Fibroblast of lung (primary cell): ENCODE measurements at regions not wholly inside any gene's neighbourhood (a gene's known extent, or its start where the extent isn't known, plus 50 kb on each side); places are given as distances from the start of the nearest gene placed in this dataset.
A peak's percentile ranks its signal among the peaks of the same experiment; 100 is the strongest.

Experiments used
- DNase-seq, 2 donors: peaks; one replicate each; pipeline versions ENCODE4 v3.0.0 to v3.0.0-alpha.2; 2010; ENCODE audit warnings: low read depth in 2 of 2
- H2AFZ ChIP-seq: 2 replicates; pipeline ENCODE4 v1.5.1; 2012; ENCODE audit warnings: low read length, control low read depth, inconsistent platforms
- H3K27ac ChIP-seq: 2 replicates; pipeline ENCODE4 v1.5.1; 2011; ENCODE audit warnings: low read length, control low read depth; ENCODE audit not compliant: insufficient read depth
- H3K27me3 ChIP-seq: 2 replicates; pipeline ENCODE4 v1.5.1; 2011; ENCODE audit warnings: mild to moderate bottlenecking, low read length; ENCODE audit not compliant: control insufficient read depth, insufficient read depth
- H3K36me3 ChIP-seq: 2 replicates; pipeline ENCODE4 v1.5.1; 2011; ENCODE audit warnings: low read length; ENCODE audit not compliant: control insufficient read depth, insufficient read depth
- H3K4me1 ChIP-seq: 2 replicates; pipeline ENCODE4 v1.5.1; 2011; ENCODE audit warnings: low read length; ENCODE audit not compliant: control insufficient read depth, insufficient read depth; ENCODE audit errors: extremely low read depth
- H3K4me2 ChIP-seq: 2 replicates; pipeline ENCODE4 v1.5.1; 2011; ENCODE audit warnings: low read length, control low read depth; ENCODE audit not compliant: insufficient read depth; ENCODE audit errors: extremely low read depth
- H3K4me3 ChIP-seq, 4 experiments: fragments of 200-600 bp in 1 of 4; sonication (generic) in 1 of 4; replicated peaks in 1 of 4; 2 replicates each; pipeline ENCODE4 v1.5.1; 2011 to 2016; ENCODE audit warnings: low read length in 4 of 4, low read depth in 3 of 4, mild to moderate bottlenecking in 3 of 4, control low read depth in 2 of 4, inconsistent platforms in 1 of 4, mixed read lengths in 1 of 4; ENCODE audit not compliant: insufficient read depth in 1 of 4; ENCODE audit errors: control extremely low read depth in 1 of 4
- H3K79me2 ChIP-seq: 2 replicates; pipeline ENCODE4 v1.5.1; 2012; ENCODE audit warnings: mild to moderate bottlenecking, low read length, inconsistent platforms; ENCODE audit not compliant: control insufficient read depth, insufficient read depth
- H3K9ac ChIP-seq: 2 replicates; pipeline ENCODE4 v1.5.1; 2011; ENCODE audit warnings: mild to moderate bottlenecking, low read length, control low read depth; ENCODE audit not compliant: insufficient read depth
- H3K9me3 ChIP-seq: 2 replicates; pipeline ENCODE4 v1.5.1; 2012; ENCODE audit warnings: low read depth, low read length; ENCODE audit not compliant: control insufficient read depth, insufficient read depth
- H4K20me1 ChIP-seq: 2 replicates; pipeline ENCODE4 v1.5.1; 2011; ENCODE audit warnings: low read length; ENCODE audit not compliant: control insufficient read depth, insufficient read depth; ENCODE audit errors: extremely low read depth
- CTCF ChIP-seq, 2 donors: IDR thresholded peaks in 1 of 2; conservative IDR thresholded peaks in 1 of 2; 1 replicate in 1 of 2; 2 replicates in 1 of 2; pipeline ENCODE4 v1.5.1; 2011 to 2012; ENCODE audit warnings: low read length in 2 of 2, control low read depth in 1 of 2, inconsistent platforms in 1 of 2, low read depth in 1 of 2, mild to moderate bottlenecking in 1 of 2
- EZH2 ChIP-seq: IDR thresholded peaks from 2 replicates; pipeline ENCODE4 v1.5.1; 2012; ENCODE audit warnings: low read length, control low read depth, mild to moderate bottlenecking; ENCODE audit errors: missing control alignments

GRCh38 chr2:144084114-144084661 lies 435.7 kb downstream of the ZEB2 start:
- H3K27me3 ChIP-seq = no peaks in the 10 kb centered on the region
- H3K4me3 ChIP-seq = no peak overlapping the region
- TF ChIP-seq EZH2 (no peak), CTCF (conservative IDR thresholded peaks at IDR 0.05 in 1 of 2, IDR thresholded peaks at IDR 0.05 in 1 of 2; ENCODE audit: low read depth in 1 of 2, low read length in 2 of 2) (no peak)
- H3K4me2 ChIP-seq = peak overlapping the region; percentile 6
- peaks cover 15% of the 10 kb centered on the region for H3K4me1 ChIP-seq
- no peaks in the 10 kb centered on the region for H3K9me3 ChIP-seq
- DNase-seq = peak; percentile 68 to 90
- no peak overlapping the region for H2AFZ ChIP-seq
- H3K36me3 ChIP-seq = no peaks in the 10 kb centered on the region
- no peak overlapping the region for H3K9ac ChIP-seq
- H3K79me2 ChIP-seq = no peaks in the 10 kb centered on the region
- H4K20me1 ChIP-seq = no peaks in the 10 kb centered on the region
- H3K27ac ChIP-seq = peak overlapping the region; percentile 65

- no peaks in the 10 kb centered on the region for H3K9me3 ChIP-seq
- TF ChIP-seq CTCF (conservative IDR thresholded peaks at IDR 0.05 in 1 of 2, IDR thresholded peaks at IDR 0.05 in 1 of 2; ENCODE audit: low read depth in 1 of 2, low read length in 2 of 2) (no peak), EZH2 (no peak)
- peaks cover 20% of the 10 kb centered on the region for H3K4me1 ChIP-seq
- H3K79me2 ChIP-seq = no peaks in the 10 kb centered on the region
- H4K20me1 ChIP-seq = no peaks in the 10 kb centered on the region
- H3K4me3 ChIP-seq = no peak overlapping the region
- no peaks in the 10 kb centered on the region for H3K27me3 ChIP-seq
- no peak overlapping the region for H2AFZ ChIP-seq
- H3K36me3 ChIP-seq = no peaks in the 10 kb centered on the region
- H3K4me2 ChIP-seq = no peak overlapping the region
- DNase-seq = peak in 1 of 2 donors; percentile 86
- H3K9ac ChIP-seq = no peak overlapping the region
- H3K27ac ChIP-seq = peak overlapping the region; percentile 65
These were observed 436.7 kb downstream of the ZEB2 start for GRCh38 chr2:144083211-144083610.

DNA sequence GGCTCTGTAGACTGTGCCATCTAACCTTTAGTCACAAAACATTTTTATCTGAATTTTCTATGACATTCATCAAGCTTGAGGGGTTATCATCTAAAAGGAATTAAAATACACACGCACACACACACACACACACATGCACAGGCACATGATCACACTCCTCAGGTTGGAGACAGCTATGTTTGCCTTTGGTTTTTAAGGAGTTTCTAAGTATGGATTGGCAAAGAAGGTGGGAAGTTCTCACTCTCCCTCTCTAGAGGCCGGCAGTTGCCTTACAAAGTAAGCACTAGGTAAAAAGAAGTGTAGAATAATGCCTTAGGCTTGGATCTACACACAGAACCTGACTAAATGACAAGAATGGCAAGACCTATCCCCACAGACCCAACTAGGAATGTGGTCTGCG lies 437.1 kb downstream of the ZEB2 start:
- Histone ChIP-seq H3K9ac (no peak overlapping the region), H3K4me1 (peaks cover 20% of the 10 kb centered on the region), H4K20me1 (no peaks in the 10 kb centered on the region), H2AFZ (no peak overlapping the region), H3K27ac (peak overlapping the region; percentile 65), H3K79me2 (no peaks in the 10 kb centered on the region), H3K4me2 (no peak overlapping the region), H3K9me3 (no peaks in the 10 kb centered on the region), H3K4me3 (no peak overlapping the region), H3K27me3 (no peaks in the 10 kb centered on the region), H3K36me3 (no peaks in the 10 kb centered on the region)
- TF ChIP-seq CTCF (conservative IDR thresholded peaks at IDR 0.05 in 1 of 2, IDR thresholded peaks at IDR 0.05 in 1 of 2; ENCODE audit: low read depth in 1 of 2, low read length in 2 of 2) (no peak), EZH2 (no peak)
- DNase-seq = no peak
